ENCODE measurements at regions not wholly inside any gene's neighbourhood (a gene's known extent, or its start where the extent isn't known, plus 50 kb on each side); places are given as distances from the start of the nearest gene placed in this dataset.
"Not testable (repeated sequence)": the region's sequence is repeated elsewhere in the genome, so short reads cannot be mapped to it uniquely, and the experiment has no call there.

DNA sequence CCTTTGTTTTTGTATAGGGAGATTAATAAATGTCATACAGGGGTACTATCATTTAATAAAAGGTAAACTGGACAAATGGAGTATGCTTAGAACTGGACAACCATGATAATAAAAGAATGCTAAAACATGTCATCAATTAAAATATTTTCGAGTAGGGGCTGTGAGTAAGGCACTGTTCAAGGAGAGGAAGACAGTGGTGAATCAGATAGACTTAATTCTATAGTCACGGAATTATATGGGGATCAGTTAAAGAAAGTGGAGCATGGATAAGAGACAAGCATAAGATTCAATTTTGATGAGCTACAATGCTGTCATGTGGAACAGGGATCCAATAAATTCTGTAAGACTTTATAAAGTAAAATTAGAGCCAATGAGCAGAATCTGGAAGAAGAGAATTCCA, 104.5 kb downstream of the HMHB1 start:
- TF ChIP-seq EZH2 (IDR thresholded peaks at IDR 0.05): no peak
- no peak for TF ChIP-seq FOXP2 (optimal IDR thresholded peaks at IDR 0.05; ENCODE audit: control extremely low read depth, extremely low read length, insufficient read depth)
- Histone ChIP-seq H3K27ac (no peak overlapping the region), H3K4me3 (no peak overlapping the region), H3K36me3 (ENCODE audit: insufficient read depth, low read length) (no peaks in the 10 kb centered on the region), H3K9me3 (ENCODE audit: low read depth, low read length) (no peaks in the 10 kb centered on the region), H3K9ac (ENCODE audit: insufficient read length) (no peak overlapping the region)
- DNase-seq (ENCODE audit: low read depth, low spot score): no peak

GRCh38 chr5:143918961-143919360, 107.0 kb downstream of the HMHB1 start:
- DNase-seq (ENCODE audit: low read depth, low spot score): no peak
- Histone ChIP-seq H3K9ac (ENCODE audit: insufficient read length) (no peak overlapping the region), H3K4me3 (no peak overlapping the region), H3K9me3 (ENCODE audit: low read depth, low read length) (no peaks in the 10 kb centered on the region), H3K27ac (no peak overlapping the region), H3K36me3 (ENCODE audit: insufficient read depth, low read length) (no peaks in the 10 kb centered on the region)
- no peak for TF ChIP-seq POLR2AphosphoS5 (IDR thresholded peaks at IDR 0.05; ENCODE audit: borderline replicate concordance, low read depth, low read length)
- TF ChIP-seq FOXP2 (optimal IDR thresholded peaks at IDR 0.05; ENCODE audit: control extremely low read depth, extremely low read length, insufficient read depth): no peak
- no peak for TF ChIP-seq EZH2 (IDR thresholded peaks at IDR 0.05)

DNA sequence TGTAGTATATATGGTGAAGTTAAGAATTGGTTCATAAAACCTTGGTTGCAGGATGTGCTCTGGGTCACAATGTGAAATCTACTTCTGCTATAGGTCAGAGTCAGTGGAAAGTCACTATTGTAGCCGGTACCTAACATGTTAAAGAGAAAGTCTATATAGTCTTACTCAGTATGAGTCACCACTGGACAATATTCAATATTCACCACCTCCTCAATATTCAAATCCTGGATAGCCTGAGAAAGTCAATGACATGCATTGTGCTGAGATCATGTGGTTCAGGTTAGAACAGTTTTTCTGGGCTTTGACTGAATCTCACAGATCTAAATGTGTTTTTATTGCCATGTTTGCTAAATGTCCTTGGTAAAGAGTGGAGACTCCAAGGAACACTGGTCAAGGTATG, 108.8 kb downstream of the HMHB1 start:
- no peak overlapping the region for H3K27ac ChIP-seq
- DNase-seq (ENCODE audit: low read depth, low spot score): no peak
- H3K9ac ChIP-seq (ENCODE audit: insufficient read length): no peak overlapping the region
- no peaks in the 10 kb centered on the region for H3K9me3 ChIP-seq (ENCODE audit: low read depth, low read length)
- TF ChIP-seq POLR2AphosphoS5 (IDR thresholded peaks at IDR 0.05; ENCODE audit: borderline replicate concordance, low read depth, low read length) (no peak), FOXP2 (optimal IDR thresholded peaks at IDR 0.05; ENCODE audit: control extremely low read depth, extremely low read length, insufficient read depth) (no peak), EZH2 (IDR thresholded peaks at IDR 0.05) (no peak)
- H3K4me3 ChIP-seq: no peak overlapping the region
- no peaks in the 10 kb centered on the region for H3K36me3 ChIP-seq (ENCODE audit: insufficient read depth, low read length)

DNA sequence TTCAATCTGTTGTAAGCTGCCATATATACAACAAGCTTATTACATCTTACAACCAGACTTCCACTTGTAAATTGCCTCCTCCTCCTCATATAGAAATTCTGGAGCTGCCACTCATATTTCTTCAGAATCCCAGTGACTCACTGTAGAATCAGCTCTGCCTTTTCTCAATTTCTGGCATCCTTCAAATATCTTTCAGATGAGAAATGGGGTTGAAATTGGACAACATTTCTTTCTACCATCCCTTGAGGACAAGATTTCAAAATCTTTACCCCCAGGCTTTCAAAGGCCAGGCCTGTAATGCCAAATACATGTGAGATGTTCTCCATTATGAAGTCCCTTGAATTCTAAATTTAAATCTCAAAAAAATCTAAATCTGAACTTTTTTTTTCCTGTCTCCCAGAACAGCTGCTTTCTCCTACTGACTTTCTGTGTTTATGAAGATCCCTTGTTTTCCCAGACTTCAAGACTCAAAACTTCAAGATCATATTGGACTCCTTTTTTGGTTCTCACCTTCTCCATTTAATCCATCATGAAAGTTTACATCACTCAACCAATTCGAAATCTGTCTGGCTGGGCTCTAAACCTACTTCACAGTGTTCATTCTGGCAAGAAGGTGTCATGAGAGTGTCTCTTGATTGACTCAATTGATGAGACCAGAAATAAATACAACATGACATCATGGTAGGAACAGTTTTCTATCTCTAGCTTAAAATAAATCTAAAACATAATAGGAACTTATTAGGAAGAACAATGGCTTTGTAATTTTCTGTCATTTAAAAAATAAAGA, 109.8 kb downstream of the HMHB1 start:
- Histone ChIP-seq H3K4me3 (no peak overlapping the region), H3K27ac (no peak overlapping the region), H3K9ac (ENCODE audit: insufficient read length) (no peak overlapping the region), H3K36me3 (ENCODE audit: insufficient read depth, low read length) (no peaks in the 10 kb centered on the region), H3K9me3 (ENCODE audit: low read depth, low read length) (no peaks in the 10 kb centered on the region)
- no peak for TF ChIP-seq FOXP2 (optimal IDR thresholded peaks at IDR 0.05; ENCODE audit: control extremely low read depth, extremely low read length, insufficient read depth)
- DNase-seq (ENCODE audit: low read depth, low spot score): no peak

- no peak for DNase-seq (ENCODE audit: low read depth, low spot score)
- H3K9me3 ChIP-seq (ENCODE audit: low read depth, low read length): no peaks in the 10 kb centered on the region
- no peak overlapping the region for H3K4me3 ChIP-seq
- H3K27ac ChIP-seq: no peak overlapping the region
- no peak for TF ChIP-seq FOXP2 (optimal IDR thresholded peaks at IDR 0.05; ENCODE audit: control extremely low read depth, extremely low read length, insufficient read depth)
- no peak for TF ChIP-seq EZH2 (IDR thresholded peaks at IDR 0.05)
- TF ChIP-seq POLR2AphosphoS5 (IDR thresholded peaks at IDR 0.05; ENCODE audit: borderline replicate concordance, low read depth, low read length): no peak
- no peaks in the 10 kb centered on the region for H3K36me3 ChIP-seq (ENCODE audit: insufficient read depth, low read length)
- H3K9ac ChIP-seq (ENCODE audit: insufficient read length): no peak overlapping the region
Measured at GRCh38 chr5:143922718-143923117, 110.8 kb downstream of the HMHB1 start.

DNA sequence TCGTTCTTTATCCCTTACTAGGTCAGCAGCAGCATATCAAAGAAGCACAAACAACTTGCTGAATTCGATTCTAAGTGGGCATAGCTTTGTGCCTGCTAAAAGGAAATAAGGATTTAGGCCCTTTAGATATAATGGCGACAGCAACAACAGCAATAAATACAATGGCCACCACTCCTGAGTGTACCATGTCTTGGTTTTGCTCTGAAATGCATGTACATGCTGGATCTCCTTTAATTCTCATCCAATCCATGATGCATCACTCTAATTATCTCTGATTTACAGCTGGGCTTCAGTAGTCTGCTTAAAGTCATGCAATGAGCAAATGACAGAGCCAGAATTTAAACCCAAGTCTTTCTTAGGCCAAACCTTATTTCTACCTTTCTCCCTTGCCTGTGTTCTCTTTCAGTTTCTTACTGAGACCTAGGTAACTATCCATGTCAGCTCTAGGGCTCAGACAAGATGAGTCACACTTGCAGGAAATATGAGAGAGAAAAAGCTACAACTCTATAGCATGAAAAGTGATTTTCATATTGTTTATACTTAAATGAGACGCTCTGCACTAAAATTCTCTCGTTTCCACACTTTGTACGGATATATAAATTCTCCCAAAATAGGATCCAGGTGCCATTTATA, 111.8 kb downstream of the HMHB1 start:
- no peak overlapping the region for H3K9ac ChIP-seq (ENCODE audit: insufficient read length)
- no peaks in the 10 kb centered on the region for H3K9me3 ChIP-seq (ENCODE audit: low read depth, low read length)
- no peak overlapping the region for H3K4me3 ChIP-seq
- DNase-seq (ENCODE audit: low read depth, low spot score): no peak
- TF ChIP-seq POLR2AphosphoS5 (IDR thresholded peaks at IDR 0.05; ENCODE audit: borderline replicate concordance, low read depth, low read length): no peak
- H3K27ac ChIP-seq: no peak overlapping the region
- no peaks in the 10 kb centered on the region for H3K36me3 ChIP-seq (ENCODE audit: insufficient read depth, low read length)

DNA sequence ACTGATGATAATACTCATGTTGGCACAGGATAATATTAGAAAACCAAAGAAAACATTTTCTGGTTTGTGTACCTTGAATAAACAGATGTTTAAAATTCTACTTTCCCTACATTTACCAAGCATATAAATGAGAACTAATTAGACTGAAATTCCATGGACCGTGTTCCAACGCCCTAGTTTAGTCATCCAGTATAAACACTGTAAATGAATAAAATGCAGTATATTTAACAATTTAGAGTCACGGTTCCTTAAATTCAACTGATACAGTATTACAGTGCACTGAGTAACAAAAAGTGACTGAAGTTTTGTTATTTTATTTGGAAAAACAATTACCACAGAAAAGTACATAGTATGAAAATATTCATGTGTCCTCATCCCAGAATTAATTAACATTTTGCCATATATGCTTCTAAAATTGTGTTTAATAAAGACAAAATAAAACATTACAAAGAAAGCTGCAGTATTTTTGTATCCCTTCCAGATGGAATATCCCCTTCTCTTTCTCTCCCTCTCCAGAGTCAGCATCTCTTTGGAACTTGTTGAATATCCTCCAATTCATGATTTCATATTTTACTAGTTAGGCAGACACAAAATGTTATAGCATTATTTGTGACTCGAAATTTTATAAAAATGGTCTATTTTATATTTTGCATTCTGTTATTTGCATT, 112.5 kb downstream of the HMHB1 start:
- no peak for TF ChIP-seq POLR2AphosphoS5 (IDR thresholded peaks at IDR 0.05; ENCODE audit: borderline replicate concordance, low read depth, low read length)
- TF ChIP-seq FOXP2 (optimal IDR thresholded peaks at IDR 0.05; ENCODE audit: control extremely low read depth, extremely low read length, insufficient read depth): no peak
- no peak for TF ChIP-seq EZH2 (IDR thresholded peaks at IDR 0.05)
- Histone ChIP-seq H3K9ac (ENCODE audit: insufficient read length) (no peak overlapping the region), H3K27ac (no peak overlapping the region), H3K36me3 (ENCODE audit: insufficient read depth, low read length) (no peaks in the 10 kb centered on the region), H3K9me3 (ENCODE audit: low read depth, low read length) (no peaks in the 10 kb centered on the region), H3K4me3 (no peak overlapping the region)
- DNase-seq (ENCODE audit: low read depth, low spot score): no peak

- H3K27ac ChIP-seq; H3K36me3 ChIP-seq (ENCODE audit: insufficient read depth, low read length); H3K9ac ChIP-seq (ENCODE audit: insufficient read length); DNase-seq (ENCODE audit: low read depth, low spot score); H3K4me3 ChIP-seq; H3K9me3 ChIP-seq (ENCODE audit: low read depth, low read length): not testable (repeated sequence)
Measured at GRCh38 chr5:143924979-143925325, 113.0 kb downstream of the HMHB1 start.

DNA sequence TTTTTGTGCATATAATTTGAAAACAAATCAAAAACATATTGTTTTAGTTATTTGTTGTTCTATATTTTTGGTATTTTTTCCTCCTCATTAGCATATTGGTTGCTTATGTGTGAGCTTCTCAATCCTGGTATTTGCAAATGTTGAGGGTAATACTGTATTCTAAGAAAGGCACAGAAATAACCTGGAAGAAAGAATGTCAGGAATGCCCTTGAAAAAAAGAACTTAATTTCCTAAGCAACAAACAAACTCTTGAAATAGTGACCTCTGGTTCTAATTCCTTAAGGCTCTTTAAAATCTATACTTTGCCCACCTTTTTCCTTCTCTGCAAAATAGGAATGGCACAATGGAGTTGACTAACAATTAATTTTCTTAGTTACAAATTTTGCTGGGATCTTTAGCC, 117.5 kb downstream of the HMHB1 start:
- Histone ChIP-seq H3K36me3 (ENCODE audit: insufficient read depth, low read length) (no peaks in the 10 kb centered on the region), H3K4me3 (no peak overlapping the region), H3K9me3 (ENCODE audit: low read depth, low read length) (no peaks in the 10 kb centered on the region), H3K9ac (ENCODE audit: insufficient read length) (no peak overlapping the region), H3K27ac (no peak overlapping the region)
- no peak for DNase-seq (ENCODE audit: low read depth, low spot score)
- no peak for TF ChIP-seq POLR2AphosphoS5 (IDR thresholded peaks at IDR 0.05; ENCODE audit: borderline replicate concordance, low read depth, low read length)
- TF ChIP-seq FOXP2 (optimal IDR thresholded peaks at IDR 0.05; ENCODE audit: control extremely low read depth, extremely low read length, insufficient read depth): no peak
- TF ChIP-seq EZH2 (IDR thresholded peaks at IDR 0.05): no peak
